ENCODE measurements at regions not wholly inside any gene's neighbourhood (a gene's known extent, or its start where the extent isn't known, plus 50 kb on each side); places are given as distances from the start of the nearest gene placed in this dataset.

DNA sequence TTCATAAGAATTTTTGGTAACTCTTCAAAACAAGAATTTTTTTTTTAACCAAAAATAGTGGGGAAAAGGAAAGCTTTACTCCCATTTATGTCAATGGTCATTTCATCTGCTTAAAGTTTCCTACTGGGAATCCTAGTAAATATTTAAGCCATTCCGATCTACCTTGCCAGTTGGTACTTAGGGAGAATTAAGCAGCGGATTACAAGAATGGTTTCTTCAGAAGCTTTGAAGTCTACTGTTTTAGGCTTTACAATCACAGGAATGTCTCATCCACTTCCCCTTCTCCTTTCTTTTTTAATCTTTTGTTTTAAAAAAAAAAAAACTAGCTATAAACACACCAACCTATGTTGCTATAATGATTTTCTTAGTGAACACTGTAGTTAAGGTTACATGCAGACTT, 341.4 kb upstream of the ATP11B start:
- in situ Hi-C loops (cut with MboI; ENCODE audit: low sequenced_read_pairs, unreplicated experiment) = no loop called here
- DNase-seq (ENCODE audit: low spot score) = no peak
- TF ChIP-seq, protein P1, sequence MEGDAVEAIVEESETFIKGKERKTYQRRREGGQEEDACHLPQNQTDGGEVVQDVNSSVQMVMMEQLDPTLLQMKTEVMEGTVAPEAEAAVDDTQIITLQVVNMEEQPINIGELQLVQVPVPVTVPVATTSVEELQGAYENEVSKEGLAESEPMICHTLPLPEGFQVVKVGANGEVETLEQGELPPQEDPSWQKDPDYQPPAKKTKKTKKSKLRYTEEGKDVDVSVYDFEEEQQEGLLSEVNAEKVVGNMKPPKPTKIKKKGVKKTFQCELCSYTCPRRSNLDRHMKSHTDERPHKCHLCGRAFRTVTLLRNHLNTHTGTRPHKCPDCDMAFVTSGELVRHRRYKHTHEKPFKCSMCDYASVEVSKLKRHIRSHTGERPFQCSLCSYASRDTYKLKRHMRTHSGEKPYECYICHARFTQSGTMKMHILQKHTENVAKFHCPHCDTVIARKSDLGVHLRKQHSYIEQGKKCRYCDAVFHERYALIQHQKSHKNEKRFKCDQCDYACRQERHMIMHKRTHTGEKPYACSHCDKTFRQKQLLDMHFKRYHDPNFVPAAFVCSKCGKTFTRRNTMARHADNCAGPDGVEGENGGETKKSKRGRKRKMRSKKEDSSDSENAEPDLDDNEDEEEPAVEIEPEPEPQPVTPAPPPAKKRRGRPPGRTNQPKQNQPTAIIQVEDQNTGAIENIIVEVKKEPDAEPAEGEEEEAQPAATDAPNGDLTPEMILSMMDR (IDR thresholded peaks at IDR 0.05; ENCODE audit: borderline replicate concordance, control extremely low read depth, extremely low read depth, insufficient read depth, missing control alignments) = no peak

DNA sequence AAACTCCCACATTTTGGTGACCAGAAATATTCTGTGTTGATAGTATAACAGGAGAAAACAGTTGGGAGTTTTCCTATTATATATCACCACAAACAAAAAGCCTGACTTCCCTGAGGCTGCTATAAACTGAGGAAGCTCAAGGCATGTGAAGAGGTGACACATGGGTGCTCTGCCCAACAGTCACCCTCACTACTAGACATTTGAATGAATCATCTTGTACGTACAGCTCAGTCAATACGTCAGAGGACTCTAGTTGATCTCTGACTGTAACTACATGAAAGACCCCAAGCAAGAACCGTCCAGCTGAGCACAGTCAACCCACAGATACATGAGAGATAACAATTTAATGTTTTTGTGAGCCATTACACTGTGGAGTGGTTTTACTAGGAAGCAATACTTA, 338.3 kb upstream of the ATP11B start:
- in situ Hi-C loops (cut with MboI; ENCODE audit: low sequenced_read_pairs, unreplicated experiment) = no loop called here
- TF ChIP-seq, protein P1 (IDR thresholded peaks at IDR 0.05; ENCODE audit: borderline replicate concordance, control extremely low read depth, extremely low read depth, insufficient read depth, missing control alignments) = no peak
- DNase-seq (ENCODE audit: low spot score) = no peak

DNA sequence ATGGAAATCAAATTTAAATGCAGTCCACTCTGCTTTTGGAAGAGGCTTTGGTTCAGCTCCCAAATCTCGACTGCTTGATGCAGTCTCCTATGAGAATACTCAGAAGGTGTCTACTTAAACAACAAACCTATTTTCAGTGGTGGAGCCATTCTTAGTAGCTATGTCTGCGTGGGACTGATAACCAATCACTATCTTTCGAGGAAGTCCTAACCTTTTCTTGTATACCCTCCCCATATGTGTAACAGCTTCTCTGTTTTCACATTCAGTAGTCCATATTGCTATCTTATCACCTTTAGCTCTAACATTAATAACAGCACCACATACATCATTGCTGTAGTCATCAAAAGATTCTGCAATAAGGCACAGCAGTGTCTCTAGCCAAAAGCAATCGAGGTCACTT, 333.0 kb upstream of the ATP11B start:
- in situ Hi-C loops (cut with MboI; ENCODE audit: low sequenced_read_pairs, unreplicated experiment) = no loop called here
- DNase-seq (ENCODE audit: low spot score) = no peak
- TF ChIP-seq, protein P1 (IDR thresholded peaks at IDR 0.05; ENCODE audit: borderline replicate concordance, control extremely low read depth, extremely low read depth, insufficient read depth, missing control alignments) = no peak

DNA sequence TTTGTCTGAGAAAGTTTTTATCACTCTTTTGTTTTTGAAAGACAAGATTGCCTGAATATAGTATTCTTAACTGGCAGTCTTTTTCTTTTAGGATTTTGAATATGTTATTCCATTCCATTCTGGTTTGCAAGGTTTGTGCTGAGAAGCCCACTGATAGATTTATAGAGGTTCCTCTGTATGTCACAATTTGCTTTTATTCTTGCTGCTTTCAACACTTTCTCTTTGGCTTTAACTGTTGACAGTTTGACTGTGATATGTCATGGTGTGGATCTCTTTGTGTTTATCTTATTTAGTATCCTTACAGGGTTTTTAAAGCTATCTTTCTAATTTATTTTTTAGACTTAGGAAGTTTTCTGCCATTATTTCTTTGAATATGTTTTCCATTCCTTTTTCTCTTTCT, 331.2 kb upstream of the ATP11B start:
- TF ChIP-seq, protein P1 (IDR thresholded peaks at IDR 0.05; ENCODE audit: borderline replicate concordance, control extremely low read depth, extremely low read depth, insufficient read depth, missing control alignments) = no peak
- DNase-seq (ENCODE audit: low spot score) = no peak
- in situ Hi-C loops (cut with MboI; ENCODE audit: low sequenced_read_pairs, unreplicated experiment) = no loop called here

DNA sequence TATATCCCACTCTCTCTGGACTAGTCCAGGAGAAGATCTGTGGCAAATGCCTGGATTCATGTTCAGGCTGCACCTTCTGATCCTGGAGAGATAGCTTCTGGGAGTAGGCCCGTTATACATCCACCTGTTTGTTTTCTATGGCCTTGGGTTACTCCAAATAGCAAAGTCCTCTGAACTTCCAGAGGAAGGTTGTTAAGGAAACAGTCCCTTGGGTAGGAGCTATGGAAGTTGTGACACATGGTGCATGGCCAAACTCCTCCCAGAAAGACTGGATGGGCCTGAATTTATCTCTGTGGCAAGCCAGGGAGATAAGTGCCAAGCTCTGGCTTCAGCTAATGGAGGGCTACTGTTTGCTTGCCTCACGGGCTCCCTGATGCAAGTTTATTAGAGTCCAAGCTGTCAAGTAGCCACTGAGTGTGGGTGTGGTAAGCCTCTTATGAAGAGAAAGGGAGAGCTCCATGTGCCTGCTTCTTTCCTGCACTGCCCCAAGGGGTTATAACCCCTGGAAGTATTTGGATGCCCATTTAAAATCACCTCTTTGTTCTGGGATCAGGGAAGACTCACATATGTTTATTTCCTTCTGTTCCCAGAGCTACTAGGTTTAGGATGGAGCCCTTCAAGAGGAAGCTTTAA, 328.7 kb upstream of the ATP11B start:
- DNase-seq (ENCODE audit: low spot score) = no peak
- TF ChIP-seq, protein P1 (IDR thresholded peaks at IDR 0.05; ENCODE audit: borderline replicate concordance, control extremely low read depth, extremely low read depth, insufficient read depth, missing control alignments) = no peak
- in situ Hi-C loops (cut with MboI; ENCODE audit: low sequenced_read_pairs, unreplicated experiment) = no loop called here

DNA sequence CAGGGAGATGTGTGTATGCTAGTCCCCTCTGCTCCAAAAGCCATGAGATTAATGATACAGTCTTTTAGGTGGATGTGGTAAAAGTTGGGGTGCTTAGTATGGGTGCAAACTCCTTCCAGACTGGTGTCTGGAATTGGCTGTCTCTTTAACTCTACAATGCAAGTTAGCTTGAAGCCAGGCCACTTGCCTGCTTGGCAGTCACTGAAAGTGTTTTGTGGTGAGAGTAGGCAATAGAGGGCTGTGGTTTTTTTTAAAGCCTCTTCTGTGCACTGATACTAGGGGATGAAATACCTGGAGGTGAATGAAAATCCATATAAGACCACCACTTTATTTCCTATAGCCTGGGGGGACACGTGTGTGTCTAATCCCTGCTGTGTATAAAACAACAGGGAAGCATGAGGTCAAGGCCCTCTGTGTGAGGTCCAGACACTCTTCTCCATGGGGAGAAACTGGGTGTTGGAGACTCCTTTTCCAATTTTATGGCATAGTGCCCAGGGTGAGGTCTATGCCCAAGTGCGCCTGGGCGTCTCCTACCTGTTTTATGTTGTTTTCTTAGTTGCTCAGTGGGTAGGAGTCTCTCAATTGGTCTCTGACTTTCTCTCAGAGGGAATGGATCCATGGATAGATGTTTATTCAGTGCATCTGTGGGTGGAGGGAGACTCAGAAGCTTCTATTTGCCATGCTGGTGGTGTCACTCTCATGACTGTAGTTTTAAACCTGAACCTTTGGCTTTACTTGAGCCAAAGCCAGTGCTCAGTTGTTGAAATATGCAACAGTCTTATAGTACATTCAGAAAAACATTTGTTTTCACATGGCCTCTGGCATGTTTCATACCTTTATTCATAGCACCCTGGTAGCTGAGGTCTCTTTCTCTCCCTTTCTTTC, 327.8 kb upstream of the ATP11B start:
- in situ Hi-C loops (cut with MboI; ENCODE audit: low sequenced_read_pairs, unreplicated experiment) = no loop called here
- TF ChIP-seq, protein P1 (IDR thresholded peaks at IDR 0.05; ENCODE audit: borderline replicate concordance, control extremely low read depth, extremely low read depth, insufficient read depth, missing control alignments) = no peak
- DNase-seq (ENCODE audit: low spot score) = no peak
